OCI-LY7 (cell line): ENCODE measurements at regions not wholly inside any gene's neighbourhood (a gene's known extent, or its start where the extent isn't known, plus 50 kb on each side); places are given as distances from the start of the nearest gene placed in this dataset.

Experiments used
- BruUV-seq: library from RNA; stranded (reverse); fragments of 400-500 nt; replicated peaks from 2 replicates; lab custom pipeline; 2021; lab: Mats Ljungman, UMichigan
- CTCF ChIA-PET: fragments of 300-600 bp; sonication (Branson Sonifier 250); formaldehyde crosslinking; loops from one replicate; lab custom pipeline; 2022; ENCODE audit warnings: antibody characterized with exemption; ENCODE audit not compliant: unreplicated experiment; lab: Charles Lee
- POLR2A ChIA-PET: fragments of 300-600 bp; sonication (Branson Sonifier 250); formaldehyde crosslinking; loops from one replicate; lab custom pipeline; 2022; ENCODE audit warnings: antibody characterized with exemption; lab: Charles Lee
- DNase-seq: peaks from one replicate; pipeline ENCODE4 v3.0.0-alpha.2; 2015; ENCODE audit warnings: low spot score
- H2AFZ ChIP-seq: fragments of 200-600 bp; sonication (generic), shearing (Covaris generic); 2 replicates; pipeline ENCODE4 v1.6.1; 2014; ENCODE audit warnings: mild to moderate bottlenecking, antibody characterized with exemption, low read length, moderate library complexity
- H3K27ac ChIP-seq: fragments of 200-600 bp; sonication (generic); 2 replicates; pipeline ENCODE4 v1.5.1; 2014; ENCODE audit warnings: mixed run types, low read depth, mild to moderate bottlenecking, moderate library complexity, low read length, inconsistent platforms; ENCODE audit not compliant: poor library complexity, severe bottlenecking
- H3K36me3 ChIP-seq: fragments of 200-600 bp; sonication (generic); 2 replicates; pipeline ENCODE4 v1.6.1; 2014; ENCODE audit warnings: mild to moderate bottlenecking, antibody characterized with exemption, low read length, moderate library complexity, mixed read lengths; ENCODE audit not compliant: insufficient read depth
- H3K4me1 ChIP-seq: fragments of 200-600 bp; sonication (generic); 2 replicates; pipeline ENCODE4 v1.5.1; 2014; ENCODE audit warnings: mild to moderate bottlenecking, low read length; ENCODE audit not compliant: insufficient read depth, poor library complexity, severe bottlenecking
- H3K4me2 ChIP-seq: fragments of 200-600 bp; sonication (generic); 2 replicates; pipeline ENCODE4 v1.6.1; 2014; ENCODE audit warnings: mild to moderate bottlenecking, low read length
- H3K4me3 ChIP-seq: fragments of 200-600 bp; sonication (generic); 2 replicates; pipeline ENCODE4 v1.5.1; 2014; ENCODE audit warnings: mild to moderate bottlenecking, low read depth, low read length; ENCODE audit not compliant: poor library complexity, severe bottlenecking
- H3K79me2 ChIP-seq: fragments of 200-600 bp; sonication (generic); 2 replicates; pipeline ENCODE4 v1.6.1; 2016; ENCODE audit warnings: low read depth, mild to moderate bottlenecking, low read length, moderate library complexity, mixed read lengths; ENCODE audit not compliant: insufficient read depth
- H3K9me2 ChIP-seq: fragments of 200-600 bp; sonication (generic); 2 replicates; pipeline ENCODE4 v1.6.1; 2016; ENCODE audit warnings: mild to moderate bottlenecking, low read length, mixed read lengths; ENCODE audit not compliant: insufficient read depth
- H3K9me3 ChIP-seq: fragments of 200-600 bp; sonication (generic); 2 replicates; pipeline ENCODE4 v1.6.1; 2014; ENCODE audit warnings: mild to moderate bottlenecking, mixed run types, low read length, mixed read lengths
- H4K20me1 ChIP-seq: fragments of 200-600 bp; sonication (generic); 2 replicates; pipeline ENCODE4 v1.6.1; 2014; ENCODE audit warnings: mild to moderate bottlenecking, antibody characterized with exemption, low read length, moderate library complexity, mixed read lengths; ENCODE audit not compliant: insufficient read depth
- CTCF ChIP-seq: fragments of 200-600 bp; sonication (generic); conservative IDR thresholded peaks from 2 replicates; pipeline ENCODE4 v1.5.1; 2014; ENCODE audit warnings: mild to moderate bottlenecking, antibody characterized with exemption, low read length, moderate library complexity, mixed read lengths
- EZH2phosphoT487 ChIP-seq: fragments of 200-600 bp; sonication (generic); IDR thresholded peaks from 2 replicates; pipeline ENCODE4 v1.6.1; 2018; ENCODE audit warnings: low read depth, borderline replicate concordance, mild to moderate bottlenecking, mixed run types, antibody characterized with exemption, low read length, moderate library complexity, mixed read lengths
- intact Hi-C: fragments of 100-400 bp; cut with micrococcal nuclease; formaldehyde crosslinking; loops from one replicate; pipeline ENCODE4 v1.10.0; 2022; ENCODE audit not compliant: unreplicated experiment

GRCh38 chr10:52533986-52534385 lies 219.9 kb downstream of the DKK1 start:
- no peaks in the 10 kb centered on the region for H3K4me1 ChIP-seq
- H3K9me3 ChIP-seq, result no peaks in the 10 kb centered on the region
- ChIA-PET POLR2A (interaction anchor here (1.2 kb wide), 1 partner anchor 15 kb away, joined by 3 read pairs; no protein-coding TSS in a partner anchor), CTCF (no interaction called here)
- H2AFZ ChIP-seq, result no peak overlapping the region
- no peak overlapping the region for H3K4me2 ChIP-seq
- H4K20me1 ChIP-seq, result no peaks in the 10 kb centered on the region
- H3K36me3 ChIP-seq, result no peaks in the 10 kb centered on the region
- H3K27ac ChIP-seq, result no peak overlapping the region
- no peaks in the 10 kb centered on the region for H3K9me2 ChIP-seq
- no peak for TF ChIP-seq EZH2phosphoT487
- no peak for TF ChIP-seq CTCF
- H3K79me2 ChIP-seq, result no peaks in the 10 kb centered on the region
- intact Hi-C loops, result no loop called here
- BruUV-seq, result no TSS peak
- no peak for DNase-seq
- H3K4me3 ChIP-seq, result no peak overlapping the region

GRCh38 chr10:52539463-52539862 lies 225.4 kb downstream of the DKK1 start:
- TF ChIP-seq CTCF (no peak), EZH2phosphoT487 (no peak)
- Histone ChIP-seq H3K4me1 (no peaks in the 10 kb centered on the region), H2AFZ (no peak overlapping the region), H3K79me2 (no peaks in the 10 kb centered on the region), H3K36me3 (no peaks in the 10 kb centered on the region), H4K20me1 (no peaks in the 10 kb centered on the region), H3K4me3 (no peak overlapping the region), H3K9me3 (no peaks in the 10 kb centered on the region), H3K27ac (no peak overlapping the region), H3K4me2 (no peak overlapping the region), H3K9me2 (no peaks in the 10 kb centered on the region)
- no peak for DNase-seq
- ChIA-PET POLR2A (no interaction called here), CTCF (no interaction called here)
- no TSS peak for BruUV-seq
- intact Hi-C loops, result no loop called here

- no peak for TF ChIP-seq EZH2phosphoT487
- no peak for TF ChIP-seq CTCF
- H3K27ac ChIP-seq, result no peak overlapping the region
- H3K4me3 ChIP-seq, result no peak overlapping the region
- no TSS peak for BruUV-seq
- no peaks in the 10 kb centered on the region for H3K9me2 ChIP-seq
- no peak overlapping the region for H3K4me2 ChIP-seq
- H3K4me1 ChIP-seq, result no peaks in the 10 kb centered on the region
- no peaks in the 10 kb centered on the region for H4K20me1 ChIP-seq
- H2AFZ ChIP-seq, result no peak overlapping the region
- CTCF ChIA-PET, result no interaction called here
- H3K9me3 ChIP-seq, result no peaks in the 10 kb centered on the region
- DNase-seq, result no peak
- H3K79me2 ChIP-seq, result no peaks in the 10 kb centered on the region
- intact Hi-C loops, result no loop called here
- H3K36me3 ChIP-seq, result no peaks in the 10 kb centered on the region
- POLR2A ChIA-PET, result interaction anchor here (0.7 kb wide), 1 partner anchor 1180 kb away, joined by 3 read pairs; no protein-coding TSS in a partner anchor
These were observed 226.5 kb downstream of the DKK1 start for GRCh38 chr10:52540479-52540984.
